ENCODE measurements at regions not wholly inside any gene's neighbourhood (a gene's known extent, or its start where the extent isn't known, plus 50 kb on each side); places are given as distances from the start of the nearest gene placed in this dataset.
"Not testable (repeated sequence)": the region's sequence is repeated elsewhere in the genome, so short reads cannot be mapped to it uniquely, and the experiment has no call there.

DNA sequence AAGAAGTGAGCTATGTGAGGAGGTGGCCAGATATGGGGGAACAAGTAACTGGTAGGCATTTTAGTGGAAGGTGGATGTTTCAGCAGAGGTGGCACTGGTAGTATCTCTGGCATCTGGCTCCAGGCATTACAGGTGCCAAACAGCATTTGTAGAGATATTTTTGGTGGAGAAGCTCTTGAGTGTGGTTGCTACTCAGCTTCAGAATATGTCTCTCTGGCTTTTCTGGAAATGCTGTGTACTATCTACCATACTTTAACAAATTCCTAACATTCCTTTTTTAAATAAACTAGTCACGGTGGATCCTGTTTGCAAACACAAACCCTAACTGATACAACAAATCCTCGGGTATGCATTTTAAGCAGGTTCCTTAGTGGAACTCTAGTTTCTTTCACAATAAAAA is 128.0 kb downstream of the BARX2 start:
- DNase-seq (ENCODE audit: low spot score) = no peak

DNA sequence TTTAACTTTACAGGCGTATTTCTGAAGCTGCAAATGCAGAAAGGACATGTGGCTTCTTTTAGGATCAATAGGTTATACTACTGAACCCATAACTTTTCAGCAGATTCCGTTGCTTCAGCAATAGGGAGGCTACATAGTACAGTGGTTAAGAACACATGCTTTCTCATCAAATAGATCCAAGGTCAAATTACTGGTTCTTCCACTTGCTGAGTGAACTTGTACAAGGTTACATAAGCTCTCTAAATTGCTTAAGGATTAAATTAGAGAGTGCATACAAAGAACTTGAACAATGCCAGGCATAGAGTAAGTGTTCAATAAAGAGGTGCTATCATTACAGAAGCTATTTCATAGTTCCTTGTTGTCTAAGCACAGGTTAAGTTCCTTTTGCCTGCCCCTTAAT is 129.6 kb downstream of the BARX2 start:
- no peak for DNase-seq (ENCODE audit: low spot score)

DNA sequence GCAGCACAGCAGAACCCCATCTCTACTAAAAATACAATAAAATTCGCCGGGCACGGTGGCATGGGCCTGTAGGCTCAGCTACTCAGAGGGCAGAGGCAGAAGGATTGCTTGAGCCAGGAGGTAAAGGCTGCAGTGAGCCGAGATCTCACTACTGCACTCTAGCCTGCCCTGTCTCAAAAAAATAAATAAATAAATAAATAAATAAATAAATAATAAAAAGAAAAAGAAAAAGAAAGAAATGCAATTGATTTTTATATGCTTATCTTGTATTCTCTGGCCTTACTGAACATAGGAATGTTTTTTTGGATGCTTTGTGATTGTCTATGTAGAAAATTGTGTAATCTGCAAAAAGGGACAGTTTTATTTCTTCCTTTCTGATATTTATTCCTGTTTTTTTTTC is 132.5 kb downstream of the BARX2 start:
- DNase-seq (ENCODE audit: low spot score) = no peak

DNA sequence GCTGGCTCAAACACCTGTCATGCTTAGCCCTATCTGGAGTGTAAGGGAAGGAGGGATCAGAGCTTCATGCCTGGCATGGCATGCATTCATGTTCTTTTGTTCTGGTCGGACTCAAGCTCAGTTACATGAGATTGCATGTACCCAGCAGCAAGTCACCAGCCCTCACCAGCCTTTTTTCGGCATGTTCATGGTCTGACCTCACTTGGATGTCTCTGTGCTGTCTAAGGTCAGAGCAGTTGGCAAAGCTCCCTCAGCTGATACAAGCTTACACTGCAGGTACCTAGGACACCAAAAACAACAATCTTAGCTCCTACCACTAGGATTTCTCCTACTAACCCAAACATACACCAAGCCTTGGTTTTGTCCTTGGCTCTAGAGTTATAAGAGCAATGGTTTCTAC is 152.6 kb downstream of the BARX2 start:
- DNase-seq (ENCODE audit: low spot score) = no peak

DNA sequence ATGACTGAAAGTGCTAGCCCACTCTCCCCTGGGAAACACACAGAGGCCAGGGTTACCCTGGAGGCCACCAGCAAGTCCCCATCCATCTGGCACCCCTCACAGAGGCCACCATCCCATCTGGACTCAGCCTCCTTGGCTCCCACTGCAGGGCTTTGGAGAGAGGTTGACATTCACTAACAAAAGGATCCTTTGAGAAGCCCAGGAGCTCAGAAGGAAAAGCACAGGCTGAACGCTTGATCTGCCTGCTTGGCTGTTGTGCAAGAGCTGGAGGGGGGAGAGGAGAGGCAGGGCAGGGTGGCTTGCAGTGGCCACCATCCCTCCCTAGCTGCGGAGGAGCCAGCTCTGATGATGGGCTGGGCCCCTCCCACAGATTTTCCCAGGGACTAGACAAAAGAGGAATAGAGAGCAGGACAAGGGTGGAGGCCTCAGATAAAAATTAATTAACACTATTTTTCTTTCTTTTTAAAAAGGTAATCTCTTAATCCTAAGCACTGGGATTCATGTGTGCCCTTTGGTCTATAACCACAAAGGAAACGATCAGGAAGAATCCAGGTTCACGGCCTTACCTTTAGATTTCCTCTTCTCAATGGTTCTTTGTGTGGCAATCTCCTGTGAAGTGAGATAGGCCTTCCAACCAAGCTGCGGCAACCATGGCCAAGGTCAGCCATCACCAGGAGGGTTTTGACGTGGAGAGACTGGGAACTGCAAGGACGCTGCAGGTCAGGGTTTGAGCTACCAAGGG is 154.7 kb downstream of the BARX2 start:
- DNase-seq (ENCODE audit: low spot score) = peak; percentile 55

DNA sequence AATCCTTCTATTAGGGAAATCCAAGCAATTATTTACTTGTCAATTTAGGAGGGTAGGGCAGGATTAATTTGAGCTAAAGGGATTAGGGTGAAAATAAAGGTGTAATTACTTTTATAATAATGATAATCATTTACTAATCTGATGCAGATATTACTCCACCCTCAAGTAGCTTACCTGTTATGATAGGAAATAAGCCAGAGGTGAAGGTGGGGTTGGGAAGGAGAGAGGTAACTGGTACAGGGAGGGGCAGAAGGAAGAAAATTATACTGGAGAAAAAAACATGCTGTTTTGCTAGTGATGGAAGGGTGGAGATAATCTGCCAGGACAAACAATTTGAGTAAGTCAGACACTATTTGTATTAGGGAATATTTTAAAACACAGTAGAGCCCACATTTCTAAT is 157.7 kb downstream of the BARX2 start:
- no peak for DNase-seq (ENCODE audit: low spot score)

DNA sequence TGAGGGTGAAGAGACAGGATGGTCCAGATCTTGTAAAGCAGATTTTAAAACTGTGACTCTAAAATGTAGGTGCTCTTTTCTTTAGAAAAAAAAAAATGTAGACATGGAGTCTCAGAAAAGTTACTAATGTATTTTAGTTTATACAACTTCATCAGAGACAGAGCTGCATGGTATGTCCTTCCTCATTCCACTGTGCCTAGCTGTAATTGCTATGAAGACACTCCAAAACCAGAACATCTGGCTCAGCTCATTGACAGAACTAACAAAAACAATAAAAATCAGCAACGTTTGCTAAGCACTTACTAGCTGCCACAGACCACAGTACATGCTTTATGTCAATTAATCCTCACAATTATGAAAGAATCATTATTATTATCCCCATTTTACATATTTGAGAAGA is 160.7 kb downstream of the BARX2 start:
- DNase-seq (ENCODE audit: low spot score) = no peak

DNA sequence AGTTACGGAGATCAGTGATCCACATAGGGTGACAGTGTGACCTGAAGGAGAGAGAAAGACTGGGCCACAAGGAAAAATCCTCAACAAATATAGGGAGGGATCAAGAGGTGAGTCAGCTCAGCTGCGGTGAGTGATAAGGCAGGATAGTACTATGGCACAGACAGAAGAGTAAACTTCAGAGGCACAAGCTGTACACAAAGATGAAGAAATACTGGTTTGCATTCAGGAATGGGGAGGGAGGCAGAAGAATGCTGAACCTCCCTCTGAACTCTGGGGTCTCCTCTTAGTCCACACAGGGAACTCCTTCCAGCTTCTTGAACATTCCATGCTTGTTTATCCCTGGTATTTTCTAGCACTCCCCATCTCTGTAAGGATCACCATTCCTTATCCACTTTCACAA is 162.7 kb downstream of the BARX2 start:
- no peak for DNase-seq (ENCODE audit: low spot score)

DNA sequence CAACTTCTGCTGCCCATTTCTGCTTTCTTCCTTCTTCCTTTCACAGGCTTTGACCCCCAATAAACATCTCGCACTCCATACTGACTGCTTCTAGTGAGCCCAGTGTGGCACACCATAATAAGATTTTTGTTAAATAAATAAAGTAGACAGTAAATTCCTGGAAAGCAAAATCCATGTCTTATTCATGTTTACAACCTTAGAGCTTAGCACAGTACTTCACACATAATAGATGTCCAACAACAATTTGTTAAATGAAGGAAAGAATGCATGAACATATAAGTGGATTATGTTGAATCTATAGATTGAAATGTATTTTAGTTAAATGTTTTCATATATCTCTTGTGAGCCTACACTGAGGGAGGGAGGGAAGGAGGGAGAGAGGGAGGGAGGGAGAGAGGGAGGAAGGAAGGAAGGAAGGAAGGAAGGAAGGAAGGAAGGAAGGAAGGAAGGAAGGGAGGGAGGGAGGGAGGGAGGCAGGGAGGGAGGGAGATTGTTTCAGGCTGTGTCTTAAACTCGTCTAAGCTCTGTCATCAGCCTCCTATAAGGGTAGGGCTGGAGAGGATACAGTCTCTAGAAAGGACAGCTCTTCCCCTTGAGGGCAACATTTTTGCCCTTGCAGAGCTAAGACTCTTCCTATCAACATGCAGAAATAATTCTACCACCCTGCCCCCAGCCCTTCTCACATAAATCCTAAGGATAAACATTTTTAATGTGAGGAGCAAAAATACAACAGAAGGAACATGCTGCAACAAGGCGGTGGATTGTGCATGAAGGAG is 168.1 kb downstream of the BARX2 start:
- no peak for DNase-seq (ENCODE audit: low spot score)

DNA sequence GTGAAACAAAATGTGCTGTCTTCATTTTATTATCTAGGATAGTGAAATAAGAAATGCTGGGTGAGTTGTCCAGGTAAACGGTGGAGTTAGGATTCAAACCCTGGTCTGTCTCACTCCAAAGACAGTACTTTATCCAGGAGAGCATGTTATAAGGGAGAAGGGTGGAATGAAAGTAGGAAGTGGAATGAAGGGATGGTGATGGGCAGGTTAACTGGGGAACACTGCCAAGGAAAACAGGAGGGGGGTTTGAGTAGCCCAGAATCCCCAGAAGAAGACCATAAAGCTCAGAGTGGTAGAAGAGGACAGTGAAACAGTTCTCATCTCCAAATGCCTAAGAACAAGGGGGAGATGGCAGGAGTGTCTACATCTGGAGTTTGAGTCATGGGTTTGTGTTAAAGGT is 169.0 kb downstream of the BARX2 start:
- no peak for DNase-seq (ENCODE audit: low spot score)

DNA sequence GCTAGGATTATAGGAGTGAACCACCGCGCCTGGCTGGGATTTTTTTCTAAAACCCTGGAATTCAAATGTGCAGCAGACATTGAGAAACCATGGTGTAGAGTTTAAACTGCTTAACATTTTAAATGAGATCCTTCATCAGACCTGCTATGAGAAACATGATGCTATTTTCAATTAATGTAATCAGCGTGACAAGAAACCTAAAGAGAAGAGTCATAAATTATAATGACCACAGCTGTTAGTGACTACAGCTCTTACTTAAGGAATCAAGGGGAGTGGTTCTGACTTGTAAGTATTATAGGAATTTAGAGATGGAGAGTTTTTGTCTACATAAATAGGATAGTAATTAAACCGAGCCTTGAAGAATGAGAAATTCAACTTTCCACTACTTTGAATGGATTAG is 170.6 kb downstream of the BARX2 start:
- no peak for DNase-seq (ENCODE audit: low spot score)

DNA sequence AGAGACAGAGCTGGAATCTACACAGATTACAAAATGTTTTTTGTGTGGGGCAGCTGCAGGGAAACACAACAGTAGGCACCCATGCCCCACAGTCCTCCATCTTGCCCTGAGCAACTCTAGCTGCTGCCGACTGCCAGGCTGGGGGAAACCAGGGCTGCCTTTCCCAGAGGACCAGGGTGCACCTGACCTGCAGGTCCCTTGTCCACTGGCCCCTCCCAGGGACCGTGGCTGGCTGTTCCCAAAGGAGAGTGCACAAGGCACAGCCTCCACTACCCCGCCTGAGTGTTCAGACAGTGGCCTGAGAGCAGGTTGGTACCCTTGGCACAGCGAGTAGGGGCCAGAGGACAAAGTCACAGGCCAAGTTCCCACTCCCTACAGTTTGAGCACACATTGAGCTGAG is 181.8 kb downstream of the BARX2 start:
- no peak for DNase-seq (ENCODE audit: low spot score)

DNA sequence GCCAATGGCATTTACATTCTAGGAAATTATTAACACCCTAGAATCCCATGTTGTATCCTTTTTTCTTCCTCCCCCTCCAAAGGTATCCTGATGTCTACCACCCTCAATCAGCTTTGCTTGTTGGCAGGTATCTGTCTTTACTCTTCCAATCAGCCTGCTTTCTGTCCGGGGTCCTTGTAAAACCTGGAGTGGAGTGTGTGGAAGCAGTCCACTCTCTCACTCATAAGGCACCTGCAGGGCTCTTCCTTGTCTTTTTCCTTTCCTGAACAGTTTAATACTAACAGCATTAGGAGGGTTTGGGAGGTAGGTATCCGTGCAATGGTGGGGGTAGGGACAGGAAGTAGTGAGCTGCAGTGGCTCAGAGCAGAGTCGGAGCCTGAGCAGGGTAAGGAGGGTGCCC is 193.4 kb downstream of the BARX2 start:
- DNase-seq (ENCODE audit: low spot score) = no peak

DNA sequence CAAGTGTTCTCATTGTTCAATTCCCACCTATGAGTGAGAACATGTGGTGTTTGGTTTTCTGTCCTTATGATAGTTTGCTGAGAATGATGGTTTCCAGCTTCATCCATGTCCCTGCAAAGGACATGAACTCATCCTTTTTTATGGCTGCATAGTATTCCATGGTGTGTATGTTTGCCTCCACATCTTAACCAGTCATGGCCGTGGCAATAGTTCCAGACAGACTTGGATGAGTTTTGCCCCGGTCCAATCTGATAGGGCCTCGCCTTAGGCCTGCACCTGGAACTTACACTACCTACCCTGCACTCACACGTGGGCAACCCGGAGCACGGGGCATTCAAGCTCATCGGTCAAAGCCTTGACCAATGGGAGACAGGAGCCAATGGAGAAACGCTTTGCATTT is 197.0 kb downstream of the BARX2 start:
- not testable (repeated sequence) for DNase-seq (ENCODE audit: low spot score)

DNA sequence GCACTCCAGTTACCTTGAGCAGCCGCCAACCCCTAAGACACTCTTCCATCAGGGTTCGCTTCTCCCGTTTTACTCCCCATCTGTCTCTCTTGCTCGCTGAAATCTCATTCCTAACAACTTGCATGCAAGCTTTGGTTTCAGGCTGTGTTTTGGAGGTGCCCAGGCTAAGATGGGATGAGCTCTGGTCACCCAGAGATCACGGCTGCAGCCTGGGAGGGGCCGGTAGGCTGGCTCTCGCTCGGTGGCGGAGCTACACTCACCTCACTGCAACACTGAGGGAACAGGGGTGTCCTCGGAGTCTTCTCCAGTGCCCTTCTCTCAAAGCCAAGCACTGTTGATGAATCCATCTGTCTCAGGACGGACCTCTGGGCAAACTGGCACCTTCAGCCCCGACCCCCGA is 197.5 kb downstream of the BARX2 start:
- no peak for DNase-seq (ENCODE audit: low spot score)

DNA sequence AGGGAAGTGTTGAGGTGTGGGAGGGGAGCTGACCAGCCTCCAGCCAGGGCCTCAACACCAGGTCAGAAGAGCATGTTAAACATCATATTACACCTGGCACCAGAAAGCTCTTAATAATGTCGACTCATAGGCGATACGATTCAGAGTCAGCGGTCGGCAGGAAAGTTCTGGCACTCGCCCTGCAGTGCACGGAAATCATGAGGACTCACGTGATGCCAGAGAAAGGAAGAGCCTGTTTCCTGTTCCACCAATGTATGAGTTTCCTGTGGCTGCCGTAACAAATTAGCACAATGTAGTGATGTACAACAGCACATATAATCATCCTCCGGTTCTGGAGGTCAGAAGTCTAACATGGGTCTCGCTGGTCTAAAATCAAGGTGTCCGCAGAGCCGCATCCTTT is 198.8 kb downstream of the BARX2 start:
- no peak for DNase-seq (ENCODE audit: low spot score)

DNA sequence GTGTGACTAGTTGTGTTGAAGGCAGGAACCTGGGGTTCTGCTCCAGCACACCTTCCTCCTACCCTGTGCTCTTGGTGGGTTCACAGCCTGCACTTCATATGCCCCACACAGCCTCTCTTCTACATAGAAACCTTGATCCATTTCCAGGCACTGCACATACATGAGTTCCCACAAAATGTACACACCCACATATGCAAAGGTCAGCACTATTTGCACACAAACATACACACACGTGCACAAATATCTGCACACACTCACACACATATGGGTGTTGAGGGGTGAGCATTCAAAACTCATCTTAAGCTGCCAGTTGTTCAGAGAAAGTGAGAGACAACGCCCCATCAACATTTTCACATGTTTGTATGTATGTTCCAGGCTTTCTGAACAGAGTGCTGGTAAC is 201.0 kb downstream of the BARX2 start:
- DNase-seq (ENCODE audit: low spot score) = no peak

DNA sequence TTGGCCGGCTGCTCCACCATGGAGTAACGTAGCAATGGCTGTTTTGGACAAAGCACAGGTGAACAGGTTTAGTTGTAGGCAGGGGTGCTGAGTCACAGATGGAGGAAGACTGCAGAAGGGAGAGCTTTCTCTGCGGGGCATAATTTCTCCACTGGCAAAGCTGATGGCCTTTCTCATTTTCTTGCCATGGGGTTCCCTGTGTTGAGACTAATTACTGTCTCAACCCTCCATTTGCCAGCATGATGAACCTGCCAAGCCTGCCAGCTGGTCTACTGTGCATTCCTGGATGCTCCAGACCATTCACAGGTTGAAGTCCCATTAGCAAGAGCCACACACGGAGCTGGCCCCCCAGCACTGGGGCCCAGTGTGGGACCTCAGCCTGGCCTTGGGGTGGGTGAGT is 202.4 kb downstream of the BARX2 start:
- no peak for DNase-seq (ENCODE audit: low spot score)

DNA sequence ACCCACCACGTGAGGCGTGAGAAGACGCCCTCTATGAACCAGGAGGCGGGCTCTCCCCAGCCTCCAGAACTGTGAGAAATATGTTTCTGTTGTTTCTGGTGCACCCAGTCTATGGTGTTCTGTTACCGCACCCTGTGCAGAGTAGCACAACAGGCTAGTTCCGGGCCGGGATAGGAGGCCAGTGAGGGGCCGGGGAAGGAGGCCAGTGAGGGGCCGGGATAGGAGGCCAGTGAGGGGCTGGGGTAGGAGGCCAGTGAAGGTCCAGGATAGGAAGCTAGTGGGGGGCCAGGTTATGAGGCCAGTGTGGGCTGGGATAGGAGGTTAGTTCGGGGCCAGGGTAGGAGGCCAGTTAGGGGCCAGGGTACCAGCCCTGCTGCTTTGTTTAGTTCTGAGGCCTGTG is 204.6 kb downstream of the BARX2 start:
- DNase-seq (ENCODE audit: low spot score) = no peak

DNA sequence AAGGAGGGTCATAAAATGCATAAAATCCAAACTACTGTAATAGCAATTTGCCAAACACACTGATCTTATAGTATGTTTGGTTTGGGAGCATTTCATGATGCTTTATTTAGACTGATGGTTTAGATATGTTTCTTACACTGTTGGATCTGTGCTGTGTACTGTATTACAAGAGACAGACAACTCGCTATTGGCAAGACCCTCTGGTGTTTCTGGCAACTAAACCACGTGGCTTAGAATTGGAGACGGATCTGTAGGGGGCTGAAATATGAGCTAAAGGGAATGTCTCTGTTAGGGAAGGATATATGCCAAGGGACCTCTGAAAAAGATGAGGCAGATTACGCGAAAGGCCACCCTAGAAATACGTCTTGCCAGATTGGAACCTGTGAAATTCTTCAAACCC is 208.7 kb downstream of the BARX2 start:
- DNase-seq (ENCODE audit: low spot score) = no peak

DNA sequence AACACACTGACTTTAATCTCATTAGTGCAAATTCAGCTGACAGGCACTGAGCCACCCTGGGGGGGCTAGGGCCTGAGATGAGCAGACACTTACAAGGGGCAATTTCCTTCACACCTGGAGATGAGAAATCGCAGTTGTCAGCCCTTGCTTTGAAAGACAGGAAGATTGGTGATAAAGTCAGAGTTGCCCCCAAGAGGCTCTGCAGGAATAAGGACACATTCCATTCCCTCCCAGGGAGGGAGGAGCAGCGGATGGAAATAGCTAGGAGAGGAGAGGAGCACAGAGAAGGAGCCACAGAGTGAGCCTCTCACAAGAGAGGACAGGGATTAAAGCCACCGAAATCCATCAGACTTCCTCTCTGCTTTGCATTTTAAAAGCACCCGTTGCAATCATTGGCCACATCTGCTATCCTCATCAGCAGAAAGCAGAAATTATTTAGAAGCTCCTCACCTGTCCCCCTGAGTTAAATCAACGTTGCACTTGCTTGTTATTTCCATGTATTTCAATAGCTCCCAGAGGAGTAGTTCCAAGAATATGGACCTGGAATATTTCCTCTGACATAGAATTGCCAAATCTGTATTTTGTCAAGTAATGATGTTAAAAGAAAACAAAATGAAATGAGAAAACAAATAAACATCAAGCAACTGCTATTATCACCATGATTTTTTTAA is 213.7 kb downstream of the BARX2 start:
- DNase-seq (ENCODE audit: low spot score) = no peak

DNA sequence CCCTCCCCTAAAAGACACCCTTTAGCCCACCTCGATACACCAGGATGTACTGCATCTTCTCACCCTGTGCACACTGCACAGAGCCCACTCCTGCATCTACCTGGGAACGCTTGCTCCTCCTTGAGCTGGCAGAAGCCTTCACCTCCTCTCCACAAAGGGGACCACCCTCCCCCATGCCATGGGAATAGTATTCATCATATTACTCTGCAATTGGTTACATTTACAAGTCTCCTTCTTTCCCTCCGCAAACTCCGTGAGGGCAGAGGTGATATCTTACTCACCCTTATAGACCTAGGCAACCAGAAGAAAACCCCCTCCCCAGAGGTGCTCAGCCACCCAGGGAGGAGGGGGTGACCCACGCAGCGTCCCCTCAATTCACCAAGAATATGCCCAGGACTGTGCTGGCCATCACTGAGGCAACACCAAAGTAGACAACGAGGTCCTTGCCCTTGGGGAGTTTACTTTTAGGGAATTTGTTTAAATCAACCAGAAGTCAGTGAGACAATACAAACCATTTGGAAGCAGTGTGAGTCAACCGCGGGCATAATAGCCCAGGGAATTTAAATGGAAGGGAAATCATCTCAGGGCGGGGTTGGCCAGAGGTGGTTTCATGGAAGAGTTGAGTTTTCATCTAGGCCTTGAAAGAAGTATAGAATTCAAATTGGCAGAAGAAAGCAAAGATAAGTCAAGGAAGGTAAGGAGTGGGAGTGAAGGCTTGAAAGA is 214.5 kb downstream of the BARX2 start:
- no peak for DNase-seq (ENCODE audit: low spot score)
